MM.1S (cell line): ENCODE measurements at regions not wholly inside any gene's neighbourhood (a gene's known extent, or its start where the extent isn't known, plus 50 kb on each side); places are given as distances from the start of the nearest gene placed in this dataset.

Experiments used
- DNase-seq: peaks from one replicate; pipeline ENCODE4 v3.0.0-alpha.2; 2015
- H2AFZ ChIP-seq: fragments of 300-600 bp; sonication (generic); 2 replicates; pipeline ENCODE4 v1.6.0; 2016; ENCODE audit warnings: antibody characterized with exemption, low read length
- H3F3A ChIP-seq: fragments of 300-600 bp; sonication (generic); 2 replicates; pipeline ENCODE4 v1.6.1; 2016; ENCODE audit warnings: mild to moderate bottlenecking, antibody characterized with exemption, low read length, moderate library complexity, mixed read lengths; ENCODE audit not compliant: insufficient read depth
- H3K27ac ChIP-seq: fragments of 300-600 bp; sonication (generic); 2 replicates; pipeline ENCODE4 v1.5.1; 2016; ENCODE audit warnings: mild to moderate bottlenecking, low read length
- H3K27me3 ChIP-seq: fragments of 300-600 bp; sonication (generic); replicated peaks from 2 replicates; pipeline ENCODE4 v1.6.0; 2016; ENCODE audit warnings: low read length; ENCODE audit not compliant: insufficient read depth
- H3K36me3 ChIP-seq: fragments of 300-600 bp; sonication (generic); replicated peaks from 2 replicates; pipeline ENCODE4 v1.6.1; 2016; ENCODE audit warnings: mild to moderate bottlenecking, low read length, mixed read lengths; ENCODE audit not compliant: insufficient read depth
- H3K4me1 ChIP-seq: fragments of 300-600 bp; sonication (generic); 2 replicates; pipeline ENCODE4 v1.6.1; 2016; ENCODE audit warnings: low read length, mixed read lengths
- H3K4me2 ChIP-seq: fragments of 300-600 bp; sonication (generic); 2 replicates; pipeline ENCODE4 v1.6.0; 2016; ENCODE audit warnings: low read depth, low read length
- H3K4me3 ChIP-seq: fragments of 300-600 bp; sonication (generic); 2 replicates; pipeline ENCODE4 v1.5.1; 2016; ENCODE audit warnings: low read length, mixed read lengths
- H3K79me2 ChIP-seq: fragments of 300-600 bp; sonication (generic); 2 replicates; pipeline ENCODE4 v1.6.1; 2016; ENCODE audit warnings: mixed run types, low read length, mixed read lengths
- H3K9ac ChIP-seq: fragments of 300-600 bp; sonication (generic); 2 replicates; pipeline ENCODE4 v1.6.1; 2016; ENCODE audit warnings: low read length, mixed read lengths
- H3K9me2 ChIP-seq: fragments of 300-600 bp; sonication (generic); replicated peaks from 2 replicates; pipeline ENCODE4 v1.6.1; 2016; ENCODE audit warnings: mild to moderate bottlenecking, low read length, mixed read lengths; ENCODE audit not compliant: insufficient read depth
- H3K9me3 ChIP-seq: fragments of 300-600 bp; sonication (generic); replicated peaks from 2 replicates; pipeline ENCODE4 v1.6.1; 2016; ENCODE audit warnings: mild to moderate bottlenecking, low read length, mixed read lengths; ENCODE audit not compliant: insufficient read depth
- H4K20me1 ChIP-seq: fragments of 300-600 bp; sonication (generic); 2 replicates; pipeline ENCODE4 v1.6.1; 2016; ENCODE audit warnings: mild to moderate bottlenecking, low read length, moderate library complexity, mixed read lengths; ENCODE audit not compliant: insufficient read depth
- EZH2 ChIP-seq: fragments of 300-600 bp; sonication (generic); optimal IDR thresholded peaks from 2 replicates; pipeline ENCODE3; 2017; ENCODE audit warnings: low read depth, mild to moderate bottlenecking, antibody characterized with exemption, low read length, mixed read lengths
- EZH2phosphoT487 ChIP-seq: fragments of 300-600 bp; sonication (generic); IDR thresholded peaks from 2 replicates; pipeline ENCODE4 v1.6.1; 2018; ENCODE audit warnings: antibody characterized with exemption, low read length
- TF ChIP-seq, protein P1 (sequence below): fragments of 300-600 bp; sonication (generic); IDR thresholded peaks from 2 replicates; pipeline ENCODE4 v1.5.1; 2016; ENCODE audit warnings: antibody characterized with exemption, low read length, mixed read lengths

DNA sequence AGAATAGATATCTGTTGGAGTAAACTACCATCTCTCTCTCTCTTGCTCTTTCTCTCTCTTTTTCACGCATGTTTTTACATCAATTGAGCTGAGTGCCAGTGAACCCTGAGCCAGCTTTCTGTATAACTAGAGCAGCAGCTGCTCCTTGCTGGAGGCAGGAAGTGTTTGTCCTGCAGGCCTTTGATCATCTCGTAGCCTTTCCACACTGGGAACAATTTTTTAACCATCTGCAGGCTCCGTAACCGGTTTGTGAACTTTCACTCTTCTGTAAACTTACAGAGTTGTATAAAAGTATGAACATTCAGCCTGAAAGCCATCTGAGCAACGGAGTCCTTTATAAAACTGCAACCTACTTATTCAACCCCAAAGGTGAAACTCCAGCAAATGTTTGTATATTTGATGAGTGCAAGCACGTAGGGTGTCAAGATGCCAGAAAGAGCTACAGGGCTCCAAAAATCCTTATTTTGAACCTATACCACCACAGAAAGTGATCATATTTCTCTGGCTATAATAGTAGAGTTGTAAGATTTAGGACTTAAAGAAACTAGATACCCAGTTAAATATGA, 162.8 kb upstream of the NFE2L3 start:
- no peaks in the 10 kb centered on the region for H3K36me3 ChIP-seq
- no peaks in the 10 kb centered on the region for H3K9me2 ChIP-seq
- H3K4me2 ChIP-seq = no peak overlapping the region
- no peak overlapping the region for H3K27ac ChIP-seq
- no peaks in the 10 kb centered on the region for H3K9me3 ChIP-seq
- no peaks in the 10 kb centered on the region for H3K27me3 ChIP-seq
- H3K4me1 ChIP-seq = no peaks in the 10 kb centered on the region
- no peaks in the 10 kb centered on the region for H3K79me2 ChIP-seq
- no peak overlapping the region for H2AFZ ChIP-seq
- TF ChIP-seq EZH2phosphoT487 (no peak), EZH2 (no peak)
- TF ChIP-seq, protein P1, sequence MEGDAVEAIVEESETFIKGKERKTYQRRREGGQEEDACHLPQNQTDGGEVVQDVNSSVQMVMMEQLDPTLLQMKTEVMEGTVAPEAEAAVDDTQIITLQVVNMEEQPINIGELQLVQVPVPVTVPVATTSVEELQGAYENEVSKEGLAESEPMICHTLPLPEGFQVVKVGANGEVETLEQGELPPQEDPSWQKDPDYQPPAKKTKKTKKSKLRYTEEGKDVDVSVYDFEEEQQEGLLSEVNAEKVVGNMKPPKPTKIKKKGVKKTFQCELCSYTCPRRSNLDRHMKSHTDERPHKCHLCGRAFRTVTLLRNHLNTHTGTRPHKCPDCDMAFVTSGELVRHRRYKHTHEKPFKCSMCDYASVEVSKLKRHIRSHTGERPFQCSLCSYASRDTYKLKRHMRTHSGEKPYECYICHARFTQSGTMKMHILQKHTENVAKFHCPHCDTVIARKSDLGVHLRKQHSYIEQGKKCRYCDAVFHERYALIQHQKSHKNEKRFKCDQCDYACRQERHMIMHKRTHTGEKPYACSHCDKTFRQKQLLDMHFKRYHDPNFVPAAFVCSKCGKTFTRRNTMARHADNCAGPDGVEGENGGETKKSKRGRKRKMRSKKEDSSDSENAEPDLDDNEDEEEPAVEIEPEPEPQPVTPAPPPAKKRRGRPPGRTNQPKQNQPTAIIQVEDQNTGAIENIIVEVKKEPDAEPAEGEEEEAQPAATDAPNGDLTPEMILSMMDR = no peak
- no peaks in the 10 kb centered on the region for H3F3A ChIP-seq
- no peak overlapping the region for H3K4me3 ChIP-seq
- H3K9ac ChIP-seq = no peak overlapping the region
- H4K20me1 ChIP-seq = no peaks in the 10 kb centered on the region
- DNase-seq = no peak

- Histone ChIP-seq H3K9ac (no peak overlapping the region), H3K9me2 (no peaks in the 10 kb centered on the region), H3K27me3 (no peaks in the 10 kb centered on the region), H2AFZ (no peak overlapping the region), H3K4me3 (no peak overlapping the region), H3K36me3 (no peaks in the 10 kb centered on the region), H3K9me3 (no peaks in the 10 kb centered on the region), H4K20me1 (no peaks in the 10 kb centered on the region), H3K4me1 (peaks cover 16% of the 10 kb centered on the region), H3F3A (peaks cover 14% of the 10 kb centered on the region; the same call in 1 of the 2 replicates), H3K4me2 (no peak overlapping the region), H3K27ac (no peak overlapping the region), H3K79me2 (no peaks in the 10 kb centered on the region)
- DNase-seq = no peak
- TF ChIP-seq, protein P1 = no peak
- TF ChIP-seq EZH2 (no peak), EZH2phosphoT487 (no peak)
Measured at GRCh38 chr7:25994433-25994994, 157.5 kb upstream of the NFE2L3 start.

DNA sequence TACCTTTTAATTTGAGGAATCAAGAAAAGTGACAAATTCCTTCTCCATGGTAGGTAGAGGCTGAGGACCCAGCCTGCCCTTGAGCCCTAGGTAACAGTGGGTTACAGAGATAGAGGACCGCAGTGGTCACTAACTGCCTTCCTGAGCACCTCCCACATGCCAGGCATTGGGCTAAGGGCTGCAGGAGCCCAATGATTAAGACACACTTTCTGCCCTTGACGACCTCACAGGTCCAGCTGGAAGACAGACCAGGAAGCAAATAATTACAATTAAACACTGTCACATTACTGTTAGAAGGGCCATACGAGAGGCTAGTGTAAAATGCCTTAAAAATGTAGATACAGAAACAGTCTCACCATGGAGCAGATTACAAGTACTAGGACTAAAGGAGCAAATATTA, 156.8 kb upstream of the NFE2L3 start:
- no peak overlapping the region for H3K4me3 ChIP-seq
- no peak overlapping the region for H3K4me2 ChIP-seq
- H2AFZ ChIP-seq = no peak overlapping the region
- no peaks in the 10 kb centered on the region for H3K27me3 ChIP-seq
- no peaks in the 10 kb centered on the region for H4K20me1 ChIP-seq
- peaks cover 16% of the 10 kb centered on the region for H3K4me1 ChIP-seq
- H3K9ac ChIP-seq = no peak overlapping the region
- DNase-seq = no peak
- H3K79me2 ChIP-seq = no peaks in the 10 kb centered on the region
- H3K27ac ChIP-seq = no peak overlapping the region
- no peaks in the 10 kb centered on the region for H3K36me3 ChIP-seq
- TF ChIP-seq, protein P1 = no peak
- no peak for TF ChIP-seq EZH2phosphoT487
- TF ChIP-seq EZH2 = no peak
- peaks cover 14% of the 10 kb centered on the region; the same call in 1 of the 2 replicates for H3F3A ChIP-seq
- no peaks in the 10 kb centered on the region for H3K9me2 ChIP-seq
- no peaks in the 10 kb centered on the region for H3K9me3 ChIP-seq
